Heart right ventricle (tissue), 16 donors: ENCODE measurements at regions not wholly inside any gene's neighbourhood (a gene's known extent, or its start where the extent isn't known, plus 50 kb on each side); places are given as distances from the start of the nearest gene placed in this dataset.

Source experiments
- ATAC-seq, 8 donors: fragments of 200-7000 bp; cut with Tn5 transposase; one replicate each; pipeline ENCODE4 v1.9.1; 2020; ENCODE audit warnings: mild to moderate bottlenecking in 8 of 8, moderate library complexity in 8 of 8, moderate number of reproducible peaks in 1 of 8
- DNase-seq, 2 donors: peaks; one replicate each; pipeline ENCODE4 v3.0.0-alpha.2; 2020
- H3K27ac ChIP-seq, 10 donors: fragments of 200-600 bp; sonication (generic) in 2 of 10; one replicate each; pipeline versions ENCODE4 v1.5.0 to v1.8.0; 2020 to 2022; ENCODE audit warnings: mild to moderate bottlenecking in 3 of 10
- H3K27me3 ChIP-seq, 7 donors: fragments of 200-600 bp; one replicate each; pipeline ENCODE4 v1.8.0; 2021 to 2022; ENCODE audit warnings: mild to moderate bottlenecking in 2 of 7
- H3K36me3 ChIP-seq, 9 donors: fragments of 200-600 bp; sonication (generic) in 1 of 9; one replicate each; pipeline versions ENCODE4 v1.5.0 to v1.8.0; 2020 to 2022; ENCODE audit warnings: mild to moderate bottlenecking in 2 of 9
- H3K4me1 ChIP-seq, 9 donors: fragments of 200-600 bp; sonication (generic) in 1 of 9; one replicate each; pipeline versions ENCODE4 v1.5.0 to v1.8.0; 2020 to 2022; ENCODE audit warnings: mild to moderate bottlenecking in 4 of 9
- H3K4me3 ChIP-seq, 10 donors: fragments of 200-600 bp; sonication (generic) in 2 of 10; one replicate each; pipeline versions ENCODE4 v1.5.0 to v1.8.0; 2020 to 2022; ENCODE audit warnings: mild to moderate bottlenecking in 7 of 10, moderate library complexity in 2 of 10
- H3K9me3 ChIP-seq, 11 donors: fragments of 200-600 bp in 10 of 11; sonication (generic) in 2 of 11; one replicate each; pipeline versions ENCODE4 v1.5.0 to v1.8.0; 2013 to 2022; ENCODE audit warnings: mild to moderate bottlenecking in 2 of 11, control low read depth in 1 of 11, moderate library complexity in 1 of 11
- WGBS, 2 donors: extraction: QIAGEN DNeasy Blood & Tissue Kit; methylation state at CpG; one replicate each; pipeline ENCODE4 v1.1.7; 2013; ENCODE audit warnings: inconsistent platforms in 1 of 2; 5-methylcytosine and 5-hydroxymethylcytosine counted together
- intact Hi-C, 10 donors: fragments of 100-400 bp; cut with DNase I; formaldehyde crosslinking; loops; one replicate each; pipeline versions ENCODE4 v1.11.1 to v1.14.2; 2022
- TF ChIP-seq, protein P1 (sequence below), 9 donors: fragments of 200-600 bp; sonication (generic) in 2 of 9; IDR thresholded peaks; one replicate each; pipeline versions ENCODE4 v1.5.0 to v1.8.0; 2021 to 2022; ENCODE audit warnings: antibody characterized with exemption in 9 of 9, mild to moderate bottlenecking in 5 of 9, moderate library complexity in 1 of 9
- donor health status: Arrhythmogenic right ventricular cardiomyopathy.
- donor health status: ischemic (EF 13 %, LVEDD 7.1; RV severe dilation, severe dysfunction).
- donor health status: healthy with polysubstance abuse.
- donor health status: DM: no; HTN: yes; CAD: no.
- donor health status: DM: no; HTN: no; CAD: no.
- donor health status: ischemic (EF 25% LVEDD 6.9; RV normal size, moderate dysfunction).
- donor health status: ischemic (EF 25% LVEDD 5.7; RV mildly dilated, moderate dysfunction).
- donor health status: healthy.
- donor health status: DM: yes; HTN: yes; CAD: no.
- donor health status: Ischemic cardiomyopathy.
- donor health status: ischemic (EF 35%, LVEDD 5.7; RV mildly dilated, moderate dysfunction).
- donor health status: nonischemic (EF 11% LVEDD 7.7; RV severe dilation, severe dysfunction).
- donor health status: DM: yes; HTN: yes; CAD: no.
- donor health status: PGD.
- donor health status: ischemic (EF 29% LVEDD 5.4; RV normal size, mild dysfunction).
- donor health status: nonischemic (EF 23%, LVEDD 6.1; RV moderate dilation, normal function).

DNA sequence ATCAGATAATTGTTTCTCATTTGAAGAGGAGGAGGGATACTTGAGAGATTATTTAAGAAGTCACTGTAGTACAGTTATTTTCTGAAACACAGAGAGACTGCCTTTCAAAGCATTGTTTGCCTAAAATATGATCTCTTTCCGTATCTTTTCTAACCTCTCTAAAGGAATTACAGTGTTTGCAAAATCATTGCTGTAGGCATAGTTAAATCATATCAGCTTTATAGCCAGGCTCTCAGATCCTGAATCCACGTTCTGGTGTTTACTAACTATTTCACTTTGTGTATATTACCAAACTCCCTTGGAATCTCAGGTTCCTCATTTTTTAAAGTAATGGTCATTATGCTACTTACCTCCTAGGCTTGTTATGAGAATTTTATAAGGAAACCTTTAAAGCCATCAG, 1151.6 kb upstream of the CDH9 start:
- TF ChIP-seq, protein P1, sequence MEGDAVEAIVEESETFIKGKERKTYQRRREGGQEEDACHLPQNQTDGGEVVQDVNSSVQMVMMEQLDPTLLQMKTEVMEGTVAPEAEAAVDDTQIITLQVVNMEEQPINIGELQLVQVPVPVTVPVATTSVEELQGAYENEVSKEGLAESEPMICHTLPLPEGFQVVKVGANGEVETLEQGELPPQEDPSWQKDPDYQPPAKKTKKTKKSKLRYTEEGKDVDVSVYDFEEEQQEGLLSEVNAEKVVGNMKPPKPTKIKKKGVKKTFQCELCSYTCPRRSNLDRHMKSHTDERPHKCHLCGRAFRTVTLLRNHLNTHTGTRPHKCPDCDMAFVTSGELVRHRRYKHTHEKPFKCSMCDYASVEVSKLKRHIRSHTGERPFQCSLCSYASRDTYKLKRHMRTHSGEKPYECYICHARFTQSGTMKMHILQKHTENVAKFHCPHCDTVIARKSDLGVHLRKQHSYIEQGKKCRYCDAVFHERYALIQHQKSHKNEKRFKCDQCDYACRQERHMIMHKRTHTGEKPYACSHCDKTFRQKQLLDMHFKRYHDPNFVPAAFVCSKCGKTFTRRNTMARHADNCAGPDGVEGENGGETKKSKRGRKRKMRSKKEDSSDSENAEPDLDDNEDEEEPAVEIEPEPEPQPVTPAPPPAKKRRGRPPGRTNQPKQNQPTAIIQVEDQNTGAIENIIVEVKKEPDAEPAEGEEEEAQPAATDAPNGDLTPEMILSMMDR (IDR thresholded peaks at IDR 0.05), result no peak
- intact Hi-C loops, result no loop called here
- Histone ChIP-seq H3K27ac (no peak overlapping the region), H3K4me3 (no peak overlapping the region), H3K27me3 (no peaks in the 10 kb centered on the region), H3K9me3 (peaks cover 0 to 49% (median 0%) of the 10 kb centered on the region in 11 donors), H3K4me1 (no peaks in the 10 kb centered on the region), H3K36me3 (no peaks in the 10 kb centered on the region)
- ATAC-seq (no peak), DNase-seq (no peak)
- 56 to 63% methylated on average over 2 of the region's 2 CpGs for WGBS, 2 donors

DNA sequence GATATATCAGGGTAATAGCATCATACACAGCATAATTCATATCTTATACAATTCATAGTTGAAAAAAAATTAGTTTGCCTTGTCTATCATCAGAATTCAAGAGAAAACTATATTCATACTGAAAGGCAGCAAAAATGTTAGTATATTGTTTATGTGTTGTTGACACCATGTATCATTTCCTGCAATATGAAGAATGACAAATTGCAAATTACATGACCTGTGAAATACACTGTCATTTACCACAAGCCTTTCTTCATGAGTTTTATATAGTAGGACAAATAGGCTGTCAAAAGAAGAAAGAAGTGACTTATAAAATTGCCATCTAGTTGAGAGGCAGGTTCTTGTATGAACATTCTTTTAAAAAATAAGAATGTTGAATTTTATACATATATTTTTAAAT, 1136.3 kb upstream of the CDH9 start:
- no peak for DNase-seq
- Histone ChIP-seq H3K9me3 (peaks cover 0 to 31% (median 0%) of the 10 kb centered on the region in 11 donors), H3K27ac (no peak overlapping the region), H3K27me3 (no peaks in the 10 kb centered on the region), H3K36me3 (no peaks in the 10 kb centered on the region), H3K4me1 (no peaks in the 10 kb centered on the region), H3K4me3 (no peak overlapping the region)
- TF ChIP-seq, protein P1 (IDR thresholded peaks at IDR 0.05), result no peak
- ATAC-seq, result no peak
- intact Hi-C loops, result no loop called here

DNA sequence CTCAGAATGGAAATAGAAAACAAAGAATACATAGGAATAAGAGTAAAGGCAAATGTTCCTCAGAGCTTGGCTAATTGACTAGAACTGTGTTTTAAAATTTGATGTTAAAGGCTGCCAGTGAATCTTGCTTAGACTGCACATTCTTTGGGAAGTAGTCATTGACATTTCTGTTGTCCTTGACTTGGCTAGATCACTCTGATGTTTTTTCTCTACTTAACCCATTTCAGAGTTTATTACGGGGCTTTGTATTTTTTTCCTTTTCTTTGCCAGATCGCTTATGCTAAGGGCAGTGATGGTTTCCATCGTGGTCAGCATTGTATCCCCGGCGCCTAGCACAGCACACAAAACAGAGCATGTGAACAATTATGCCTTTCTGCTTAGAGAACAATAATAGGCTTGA, 1126.7 kb upstream of the CDH9 start:
- TF ChIP-seq, protein P1 (IDR thresholded peaks at IDR 0.05), result no peak
- WGBS, 2 donors, result 68 to 76% methylated on average over 5 of the region's 5 CpGs
- ATAC-seq (no peak), DNase-seq (no peak)
- H3K36me3 ChIP-seq, result no peaks in the 10 kb centered on the region
- intact Hi-C loops, result no loop called here
- peaks cover 0 to 2% (median 0%) of the 10 kb centered on the region in 11 donors for H3K9me3 ChIP-seq
- H3K27ac ChIP-seq, result no peak overlapping the region
- no peaks in the 10 kb centered on the region for H3K27me3 ChIP-seq
- no peak overlapping the region for H3K4me3 ChIP-seq
- H3K4me1 ChIP-seq, result no peaks in the 10 kb centered on the region

DNA sequence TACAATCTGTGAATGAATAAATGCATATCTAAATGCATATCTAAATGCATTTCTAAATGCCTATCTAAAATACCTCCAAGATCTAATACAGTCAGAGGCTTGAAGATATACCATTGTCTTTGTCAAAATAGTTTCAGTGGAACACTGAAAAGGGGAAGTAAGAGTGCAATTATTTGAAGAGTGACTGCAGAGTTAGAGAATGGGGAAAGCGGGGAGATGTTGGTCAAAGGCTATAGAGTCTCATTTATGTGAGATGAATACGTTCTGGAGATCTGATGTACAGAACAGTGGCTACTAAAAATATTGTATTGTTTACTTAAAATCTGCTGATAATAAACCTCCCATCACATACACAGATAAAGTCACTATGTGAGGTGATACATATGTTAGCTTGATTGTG, 1126.2 kb upstream of the CDH9 start:
- Histone ChIP-seq H3K27ac (no peak overlapping the region), H3K36me3 (no peaks in the 10 kb centered on the region), H3K27me3 (no peaks in the 10 kb centered on the region), H3K4me3 (no peak overlapping the region), H3K4me1 (no peaks in the 10 kb centered on the region), H3K9me3 (peaks cover 0 to 3% (median 0%) of the 10 kb centered on the region in 11 donors)
- TF ChIP-seq, protein P1 (IDR thresholded peaks at IDR 0.05), result no peak
- ATAC-seq (no peak), DNase-seq (no peak)
- 63 to 76% methylated on average over 2 of the region's 2 CpGs for WGBS, 2 donors
- intact Hi-C loops, result no loop called here

DNA sequence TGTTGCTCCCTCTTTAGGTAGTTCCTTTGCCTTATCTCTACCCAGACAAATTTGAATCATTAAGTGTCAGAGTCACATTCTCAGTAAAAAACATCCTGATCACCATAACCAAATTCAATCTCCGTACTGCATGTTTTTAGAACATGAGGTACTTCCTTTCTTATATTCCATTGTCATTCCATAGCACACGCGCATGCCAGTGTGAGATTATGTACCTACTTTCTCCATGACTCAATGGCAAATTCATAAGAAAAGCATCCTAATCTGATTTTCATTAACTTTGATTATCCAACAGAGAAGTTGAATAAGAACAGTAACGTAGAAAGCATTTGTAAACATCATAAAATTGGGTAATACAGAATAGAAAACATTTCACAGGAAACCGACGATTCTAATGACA, 1118.6 kb upstream of the CDH9 start:
- no peaks in the 10 kb centered on the region for H3K36me3 ChIP-seq
- 84 to 86% methylated on average over 6 of the region's 6 CpGs for WGBS, 2 donors
- no peak overlapping the region for H3K4me3 ChIP-seq
- ATAC-seq (no peak), DNase-seq (no peak)
- intact Hi-C loops, result no loop called here
- H3K4me1 ChIP-seq, result no peaks in the 10 kb centered on the region
- no peaks in the 10 kb centered on the region for H3K27me3 ChIP-seq
- peaks cover 0 to 15% (median 0%) of the 10 kb centered on the region in 11 donors for H3K9me3 ChIP-seq
- no peak overlapping the region for H3K27ac ChIP-seq
- TF ChIP-seq, protein P1 (IDR thresholded peaks at IDR 0.05), result no peak
